ENCODE measurements at regions not wholly inside any gene's neighbourhood (a gene's known extent, or its start where the extent isn't known, plus 50 kb on each side); places are given as distances from the start of the nearest gene placed in this dataset.

DNA sequence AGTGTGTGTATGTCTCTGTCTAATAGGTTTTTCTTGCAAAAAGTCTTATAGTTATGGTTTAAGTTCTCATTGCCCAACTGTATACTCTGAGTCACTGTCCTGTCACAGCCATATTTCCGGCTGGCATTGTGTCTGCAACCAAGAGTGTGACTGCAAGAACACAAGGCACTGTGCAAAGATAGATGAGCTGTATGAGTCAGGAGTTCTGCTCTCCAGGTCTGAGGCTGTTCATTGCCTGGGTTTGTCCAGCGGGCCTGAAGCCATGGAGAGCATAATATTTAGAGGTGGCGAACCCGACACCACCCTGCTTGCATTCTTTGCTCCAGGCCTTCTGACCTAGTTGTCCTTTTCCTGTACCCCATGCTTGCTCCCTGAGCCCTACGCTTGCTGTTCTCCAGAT is 50.9 kb upstream of the CNIH3 start:
- TF ChIP-seq, protein P1, sequence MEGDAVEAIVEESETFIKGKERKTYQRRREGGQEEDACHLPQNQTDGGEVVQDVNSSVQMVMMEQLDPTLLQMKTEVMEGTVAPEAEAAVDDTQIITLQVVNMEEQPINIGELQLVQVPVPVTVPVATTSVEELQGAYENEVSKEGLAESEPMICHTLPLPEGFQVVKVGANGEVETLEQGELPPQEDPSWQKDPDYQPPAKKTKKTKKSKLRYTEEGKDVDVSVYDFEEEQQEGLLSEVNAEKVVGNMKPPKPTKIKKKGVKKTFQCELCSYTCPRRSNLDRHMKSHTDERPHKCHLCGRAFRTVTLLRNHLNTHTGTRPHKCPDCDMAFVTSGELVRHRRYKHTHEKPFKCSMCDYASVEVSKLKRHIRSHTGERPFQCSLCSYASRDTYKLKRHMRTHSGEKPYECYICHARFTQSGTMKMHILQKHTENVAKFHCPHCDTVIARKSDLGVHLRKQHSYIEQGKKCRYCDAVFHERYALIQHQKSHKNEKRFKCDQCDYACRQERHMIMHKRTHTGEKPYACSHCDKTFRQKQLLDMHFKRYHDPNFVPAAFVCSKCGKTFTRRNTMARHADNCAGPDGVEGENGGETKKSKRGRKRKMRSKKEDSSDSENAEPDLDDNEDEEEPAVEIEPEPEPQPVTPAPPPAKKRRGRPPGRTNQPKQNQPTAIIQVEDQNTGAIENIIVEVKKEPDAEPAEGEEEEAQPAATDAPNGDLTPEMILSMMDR (IDR thresholded peaks at IDR 0.05): no peak
- TF ChIP-seq POLR2A (IDR thresholded peaks at IDR 0.05) (no peak), EP300 (IDR thresholded peaks at IDR 0.05) (no peak)

All from tibial nerve (tissue), 4 donors.